SW 1271 (cell line): ENCODE measurements at regions not wholly inside any gene's neighbourhood (a gene's known extent, or its start where the extent isn't known, plus 50 kb on each side); places are given as distances from the start of the nearest gene placed in this dataset.
A peak's percentile ranks its signal among the peaks of the same experiment; 100 is the strongest.
"Not testable (repeated sequence)": the region's sequence is repeated elsewhere in the genome, so short reads cannot be mapped to it uniquely, and the experiment has no call there.

Source experiments
- DNase-seq, 2 experiments: peaks; one replicate each; lab custom pipeline; 2025; lab: John Stamatoyannopoulos, UW

- DNase-seq: no peak
Measured at GRCh38 chr20:6662309-6662708, 105.2 kb upstream of the BMP2 start.

- DNase-seq: no peak
Measured at GRCh38 chr20:6660441-6660840, 107.0 kb upstream of the BMP2 start.

GRCh38 chr20:6658909-6659308, 108.6 kb upstream of the BMP2 start:
- DNase-seq: not testable (repeated sequence)

- DNase-seq: no peak
Measured at GRCh38 chr20:6657904-6658303, 109.6 kb upstream of the BMP2 start.

GRCh38 chr20:6657111-6657510, 110.4 kb upstream of the BMP2 start:
- no peak for DNase-seq

GRCh38 chr20:6654513-6655252, 112.8 kb upstream of the BMP2 start:
- DNase-seq: no peak

GRCh38 chr20:6651561-6651960, 115.9 kb upstream of the BMP2 start:
- no peak for DNase-seq

GRCh38 chr20:6651016-6651415, 116.5 kb upstream of the BMP2 start:
- DNase-seq: no peak

GRCh38 chr20:6646021-6646636, 121.4 kb upstream of the BMP2 start:
- no peak for DNase-seq

- no peak for DNase-seq
Measured at GRCh38 chr20:6644813-6645628, 122.5 kb upstream of the BMP2 start.

- DNase-seq: no peak
Measured at GRCh38 chr20:6641012-6641411, 126.5 kb upstream of the BMP2 start.

- no peak for DNase-seq
Measured at GRCh38 chr20:6637160-6637579, 130.3 kb upstream of the BMP2 start.

- DNase-seq: peak in 1 of 2 experiments; percentile 39
Measured at GRCh38 chr20:6636209-6637159, 131.0 kb upstream of the BMP2 start.

- DNase-seq: no peak
Measured at GRCh38 chr20:6635034-6635736, 132.3 kb upstream of the BMP2 start.

GRCh38 chr20:6632187-6632586, 135.3 kb upstream of the BMP2 start:
- no peak for DNase-seq

GRCh38 chr20:6630514-6630913, 137.0 kb upstream of the BMP2 start:
- DNase-seq: no peak

- DNase-seq: no peak
Measured at GRCh38 chr20:6629564-6629963, 137.9 kb upstream of the BMP2 start.

GRCh38 chr20:6626805-6627204, 140.7 kb upstream of the BMP2 start:
- peak in 1 of 2 experiments; percentile 3 for DNase-seq

GRCh38 chr20:6623989-6624388, 143.5 kb upstream of the BMP2 start:
- DNase-seq: no peak

- no peak for DNase-seq
Measured at GRCh38 chr20:6622041-6622440, 145.4 kb upstream of the BMP2 start.

- no peak for DNase-seq
Measured at GRCh38 chr20:6618051-6618450, 149.4 kb upstream of the BMP2 start.
